Keratinocyte (primary cell): ENCODE measurements at regions not wholly inside any gene's neighbourhood (a gene's known extent, or its start where the extent isn't known, plus 50 kb on each side); places are given as distances from the start of the nearest gene placed in this dataset.

Experiments used
- CTCF ChIP-seq, 3 experiments: IDR thresholded peaks in 1 of 3; conservative IDR thresholded peaks in 1 of 3; optimal IDR thresholded peaks in 1 of 3; 2 replicates in 2 of 3; 3 replicates in 1 of 3; pipeline versions ENCODE3 to v1.5.1; 2011; ENCODE audit warnings: low read length in 3 of 3, mild to moderate bottlenecking in 3 of 3, moderate library complexity in 2 of 3, control low read depth in 1 of 3, inconsistent platforms in 1 of 3; ENCODE audit not compliant: insufficient read depth in 2 of 3; ENCODE audit errors: extremely low read depth in 1 of 3
- EZH2 ChIP-seq: IDR thresholded peaks from one replicate; pipeline ENCODE4 v1.6.1; 2012; ENCODE audit warnings: inconsistent platforms, mild to moderate bottlenecking, low read length, moderate library complexity

- TF ChIP-seq CTCF (optimal IDR thresholded peaks at IDR 0.05 in 1 of 3, IDR thresholded peaks at IDR 0.05 in 1 of 3, conservative IDR thresholded peaks at IDR 0.05 in 1 of 3; ENCODE audit: extremely low read depth in 1 of 3, insufficient read depth in 2 of 3, low read length in 3 of 3) (no peak), EZH2 (no peak)
Measured at GRCh38 chr2:58983111-58983510, 742.0 kb upstream of the FANCL start.
